HUES64 (cell line): ENCODE measurements at regions not wholly inside any gene's neighbourhood (a gene's known extent, or its start where the extent isn't known, plus 50 kb on each side); places are given as distances from the start of the nearest gene placed in this dataset.

Experiments
- H3K27ac ChIP-seq: 2 replicates; pipeline ENCODE4 v1.7.0; 2013; ENCODE audit warnings: low read depth, low read length, inconsistent platforms
- H3K27me3 ChIP-seq: 2 replicates; pipeline ENCODE4 v1.6.1; 2013; ENCODE audit warnings: mild to moderate bottlenecking, low read length; ENCODE audit not compliant: insufficient read depth
- H3K36me3 ChIP-seq: 2 replicates; pipeline ENCODE4 v1.6.1; 2013; ENCODE audit warnings: mild to moderate bottlenecking, low read length; ENCODE audit not compliant: insufficient read depth
- H3K4me1 ChIP-seq: 2 replicates; pipeline ENCODE4 v1.6.1; 2013; ENCODE audit warnings: mild to moderate bottlenecking, low read length, moderate library complexity; ENCODE audit not compliant: insufficient read depth
- H3K4me3 ChIP-seq: 2 replicates; pipeline ENCODE4 v1.5.1; 2013; ENCODE audit warnings: mild to moderate bottlenecking, low read length, moderate library complexity
- H3K9ac ChIP-seq: 2 replicates; pipeline ENCODE4 v1.6.1; 2013; ENCODE audit warnings: mild to moderate bottlenecking, low read depth, low read length
- H3K9me3 ChIP-seq: 2 replicates; pipeline ENCODE4 v1.6.1; 2013; ENCODE audit warnings: low read depth, low read length; ENCODE audit not compliant: insufficient read depth
- WGBS: fragments of 150-250, 120-280 bp; methylation state at CpG from one replicate; pipeline ENCODE4 v1.1.7; 2013; ENCODE audit warnings: missing lambda C conversion rate; 5-methylcytosine and 5-hydroxymethylcytosine counted together

- WGBS = 94% methylated on average over 3 of the region's 4 CpGs
- no peak overlapping the region for H3K4me3 ChIP-seq
- no peaks in the 10 kb centered on the region for H3K36me3 ChIP-seq
- no peak overlapping the region for H3K9ac ChIP-seq
- H3K9me3 ChIP-seq = no peaks in the 10 kb centered on the region
- no peaks in the 10 kb centered on the region for H3K4me1 ChIP-seq
- H3K27me3 ChIP-seq = no peaks in the 10 kb centered on the region
- no peak overlapping the region for H3K27ac ChIP-seq
Measured at GRCh38 chr6:92339936-92340640, 1079.3 kb downstream of the EPHA7 start.

DNA sequence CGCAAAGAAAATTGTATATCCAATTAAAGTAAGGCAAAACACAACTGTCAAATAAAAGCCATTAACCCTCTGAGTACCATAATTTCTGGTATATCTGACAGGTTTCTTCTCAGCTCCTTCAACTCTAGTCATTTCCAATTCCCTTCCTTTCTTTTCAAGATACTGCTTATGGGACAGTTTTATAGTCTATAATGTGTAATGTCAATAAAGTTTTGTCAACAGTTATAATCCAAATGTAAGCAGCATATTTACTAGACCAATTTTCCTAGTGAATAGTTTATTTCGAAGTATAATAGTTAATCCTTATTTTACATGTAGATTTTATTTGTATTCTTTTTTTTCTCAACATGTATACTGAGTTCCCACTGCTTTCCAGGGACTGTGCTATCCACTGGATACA, 1081.8 kb downstream of the EPHA7 start:
- Histone ChIP-seq H3K36me3 (no peaks in the 10 kb centered on the region), H3K9me3 (no peaks in the 10 kb centered on the region), H3K27me3 (no peaks in the 10 kb centered on the region), H3K4me1 (no peaks in the 10 kb centered on the region), H3K27ac (no peak overlapping the region), H3K9ac (no peak overlapping the region), H3K4me3 (no peak overlapping the region)
- WGBS = 100% methylated on average over 1 of the region's 2 CpGs

GRCh38 chr6:92329208-92329847, 1090.0 kb downstream of the EPHA7 start:
- H3K36me3 ChIP-seq = no peaks in the 10 kb centered on the region
- no peak overlapping the region for H3K4me3 ChIP-seq
- H3K9me3 ChIP-seq = no peaks in the 10 kb centered on the region
- 93% methylated on average over 6 of the region's 7 CpGs for WGBS
- H3K27ac ChIP-seq = no peak overlapping the region
- no peak overlapping the region for H3K9ac ChIP-seq
- H3K27me3 ChIP-seq = no peaks in the 10 kb centered on the region
- no peaks in the 10 kb centered on the region for H3K4me1 ChIP-seq

- no peaks in the 10 kb centered on the region for H3K36me3 ChIP-seq
- H3K27ac ChIP-seq = no peak overlapping the region
- no peak overlapping the region for H3K9ac ChIP-seq
- H3K4me3 ChIP-seq = no peak overlapping the region
- no peaks in the 10 kb centered on the region for H3K27me3 ChIP-seq
- 83% methylated on average over 1 of the region's 1 CpG for WGBS
- no peaks in the 10 kb centered on the region for H3K4me1 ChIP-seq
- no peaks in the 10 kb centered on the region for H3K9me3 ChIP-seq
Measured at GRCh38 chr6:92315312-92315711, 1104.0 kb downstream of the EPHA7 start.

- Histone ChIP-seq H3K4me1 (no peaks in the 10 kb centered on the region), H3K4me3 (no peak overlapping the region), H3K9ac (no peak overlapping the region), H3K36me3 (no peaks in the 10 kb centered on the region), H3K27me3 (no peaks in the 10 kb centered on the region), H3K27ac (no peak overlapping the region), H3K9me3 (no peaks in the 10 kb centered on the region)
- 96% methylated on average over 4 of the region's 4 CpGs for WGBS
Measured at GRCh38 chr6:92297101-92297500, 1122.3 kb downstream of the EPHA7 start.

DNA sequence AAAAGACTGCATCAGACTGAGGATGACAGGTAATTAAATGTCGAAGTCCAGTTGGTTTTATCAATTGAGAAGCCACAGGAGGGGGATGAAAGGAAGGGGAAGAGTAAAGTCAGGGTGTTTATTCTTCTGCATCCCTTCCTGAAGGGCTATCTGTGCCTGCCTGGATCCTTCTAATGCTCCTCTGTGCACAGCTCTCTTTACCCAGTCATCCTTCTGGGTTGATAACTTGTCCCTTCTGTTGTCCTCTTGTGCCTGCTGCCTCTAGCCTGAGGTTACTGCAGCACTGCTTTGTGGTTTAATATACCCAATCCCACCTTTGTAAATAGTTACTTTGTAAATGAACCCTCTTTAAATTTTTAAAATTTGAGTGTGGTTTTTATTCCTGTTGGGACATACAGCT, 1127.3 kb downstream of the EPHA7 start:
- WGBS = 78% methylated on average over 1 of the region's 1 CpG
- Histone ChIP-seq H3K9me3 (no peaks in the 10 kb centered on the region), H3K36me3 (no peaks in the 10 kb centered on the region), H3K4me3 (no peak overlapping the region), H3K4me1 (no peaks in the 10 kb centered on the region), H3K9ac (no peak overlapping the region), H3K27me3 (no peaks in the 10 kb centered on the region), H3K27ac (no peak overlapping the region)

DNA sequence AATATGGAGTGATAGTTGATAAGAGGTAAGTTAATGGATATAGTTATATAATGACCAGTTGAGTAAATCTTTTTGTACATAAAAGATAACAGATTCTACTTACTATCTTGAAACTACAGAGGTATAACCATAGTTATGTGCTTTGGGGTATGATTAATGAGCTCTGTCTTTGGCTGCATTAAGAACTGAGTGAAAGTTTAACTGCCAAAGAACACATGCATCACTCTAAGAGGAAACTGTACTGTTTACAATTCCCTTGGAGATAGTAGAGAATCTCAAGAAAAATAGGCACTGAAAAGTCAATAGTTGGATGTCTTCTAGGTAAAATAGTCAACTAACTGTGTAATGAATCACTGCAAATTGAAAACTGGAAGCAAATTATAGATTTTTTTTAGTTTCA, 1129.5 kb downstream of the EPHA7 start:
- no peaks in the 10 kb centered on the region for H3K36me3 ChIP-seq
- no peaks in the 10 kb centered on the region for H3K9me3 ChIP-seq
- H3K27ac ChIP-seq = no peak overlapping the region
- H3K4me3 ChIP-seq = no peak overlapping the region
- H3K27me3 ChIP-seq = no peaks in the 10 kb centered on the region
- H3K4me1 ChIP-seq = no peaks in the 10 kb centered on the region
- no peak overlapping the region for H3K9ac ChIP-seq

- Histone ChIP-seq H3K9me3 (no peaks in the 10 kb centered on the region), H3K36me3 (no peaks in the 10 kb centered on the region), H3K4me3 (no peak overlapping the region), H3K9ac (no peak overlapping the region), H3K27me3 (no peaks in the 10 kb centered on the region), H3K4me1 (peaks cover 6% of the 10 kb centered on the region; the same call in 1 of the 2 replicates), H3K27ac (no peak overlapping the region)
- no CpG with 5 or more reads among the region's 3 CpGs for WGBS
Measured at GRCh38 chr6:92281571-92282076, 1137.7 kb downstream of the EPHA7 start.

GRCh38 chr6:92275150-92275549, 1144.2 kb downstream of the EPHA7 start:
- 97% methylated on average over 4 of the region's 5 CpGs for WGBS
- H3K27me3 ChIP-seq = no peaks in the 10 kb centered on the region

GRCh38 chr6:92274588-92274987, 1144.8 kb downstream of the EPHA7 start:
- WGBS = 97% methylated on average over 8 of the region's 8 CpGs
- Histone ChIP-seq H3K4me1 (no peaks in the 10 kb centered on the region), H3K27ac (no peak overlapping the region), H3K36me3 (no peaks in the 10 kb centered on the region), H3K9ac (no peak overlapping the region), H3K4me3 (no peak overlapping the region), H3K9me3 (no peaks in the 10 kb centered on the region), H3K27me3 (no peaks in the 10 kb centered on the region)

More at GRCh38 chr6:92275150-92275549, 1144.2 kb downstream of the EPHA7 start:
- no peak overlapping the region for H3K27ac ChIP-seq
- H3K9ac ChIP-seq = no peak overlapping the region
- no peaks in the 10 kb centered on the region for H3K9me3 ChIP-seq
- no peaks in the 10 kb centered on the region for H3K36me3 ChIP-seq
- H3K4me3 ChIP-seq = no peak overlapping the region
- no peaks in the 10 kb centered on the region for H3K4me1 ChIP-seq

DNA sequence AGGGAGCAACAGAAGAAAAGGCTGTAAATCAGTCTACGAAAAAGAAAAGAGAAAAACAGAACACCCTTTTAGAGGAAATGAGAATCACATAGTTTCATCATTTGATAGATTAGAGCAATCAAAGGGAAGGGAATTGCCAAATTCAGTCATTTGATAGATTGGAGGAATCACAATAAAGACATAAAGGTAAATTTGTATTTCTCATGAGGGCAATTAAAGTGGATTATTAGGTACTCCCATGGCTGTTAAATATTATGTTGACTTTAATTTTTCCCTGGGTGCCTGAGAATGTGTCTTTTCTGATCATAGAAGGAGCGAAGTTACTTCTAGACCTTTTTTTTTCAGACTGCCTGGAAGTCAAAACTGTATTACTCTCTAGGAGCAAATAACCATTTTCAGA, 1145.7 kb downstream of the EPHA7 start:
- Histone ChIP-seq H3K27me3 (no peaks in the 10 kb centered on the region), H3K9me3 (no peaks in the 10 kb centered on the region), H3K4me3 (no peak overlapping the region), H3K4me1 (no peaks in the 10 kb centered on the region), H3K9ac (no peak overlapping the region), H3K36me3 (no peaks in the 10 kb centered on the region), H3K27ac (no peak overlapping the region)
- 91% methylated on average over 1 of the region's 2 CpGs for WGBS
